GM18507 (cell line): ENCODE measurements at regions not wholly inside any gene's neighbourhood (a gene's known extent, or its start where the extent isn't known, plus 50 kb on each side); places are given as distances from the start of the nearest gene placed in this dataset.
"Not testable (repeated sequence)": the region's sequence is repeated elsewhere in the genome, so short reads cannot be mapped to it uniquely, and the experiment has no call there.

ENCODE experiments used
- DNase-seq: peaks from one replicate; pipeline ENCODE4 v3.0.0; 2011; ENCODE audit warnings: low read depth; ENCODE audit not compliant: insufficient read length; ENCODE audit errors: extremely low spot score
- FAIRE-seq: peaks from 2 replicates; lab custom pipeline; 2011; peaks lifted over from hg19 to GRCh38; lab: Jason Lieb, UNC

GRCh38 chr1:200291106-200291505, 118.7 kb downstream of the ZNF281 start:
- FAIRE-seq (no peak), DNase-seq (no peak)

GRCh38 chr1:200290010-200290685, 119.7 kb downstream of the ZNF281 start:
- DNase-seq, result no peak
- FAIRE-seq, result no peak

GRCh38 chr1:200288226-200288625, 121.6 kb downstream of the ZNF281 start:
- no peak for FAIRE-seq
- DNase-seq, result no peak

- FAIRE-seq, DNase-seq: not testable (repeated sequence)
These were observed 125.6 kb downstream of the ZNF281 start for GRCh38 chr1:200284236-200284635.

- DNase-seq (no peak), FAIRE-seq (no peak)
These were observed 127.2 kb downstream of the ZNF281 start for GRCh38 chr1:200282497-200283122.

GRCh38 chr1:200281201-200281835, 128.5 kb downstream of the ZNF281 start:
- FAIRE-seq (no peak), DNase-seq (no peak)

GRCh38 chr1:200279810-200280411, 129.9 kb downstream of the ZNF281 start:
- DNase-seq (no peak), FAIRE-seq (no peak)

GRCh38 chr1:200275816-200276453, 133.9 kb downstream of the ZNF281 start:
- FAIRE-seq (no peak), DNase-seq (no peak)

GRCh38 chr1:200275415-200275814, 134.4 kb downstream of the ZNF281 start:
- no peak for DNase-seq
- FAIRE-seq, result no peak

- FAIRE-seq (no peak), DNase-seq (no peak)
These were observed 135.7 kb downstream of the ZNF281 start for GRCh38 chr1:200274116-200274515.

- FAIRE-seq, result no peak
These were observed 137.3 kb downstream of the ZNF281 start for GRCh38 chr1:200272481-200273068.

GRCh38 chr1:200269256-200269655, 140.6 kb downstream of the ZNF281 start:
- FAIRE-seq, result no peak
- no peak for DNase-seq

More at GRCh38 chr1:200272481-200273068, 137.3 kb downstream of the ZNF281 start:
- no peak for DNase-seq

- FAIRE-seq, result no peak
- DNase-seq, result no peak
These were observed 141.9 kb downstream of the ZNF281 start for GRCh38 chr1:200267937-200268336.

GRCh38 chr1:200267458-200267857, 142.4 kb downstream of the ZNF281 start:
- FAIRE-seq (no peak), DNase-seq (no peak)

GRCh38 chr1:200266871-200267270, 143.0 kb downstream of the ZNF281 start:
- FAIRE-seq, result no peak
- no peak for DNase-seq

GRCh38 chr1:200265881-200266280, 144.0 kb downstream of the ZNF281 start:
- no peak for FAIRE-seq

GRCh38 chr1:200265104-200265503, 144.7 kb downstream of the ZNF281 start:
- no peak for DNase-seq
- FAIRE-seq, result no peak

More at GRCh38 chr1:200265881-200266280, 144.0 kb downstream of the ZNF281 start:
- DNase-seq, result no peak

- no peak for FAIRE-seq
- no peak for DNase-seq
These were observed 146.6 kb downstream of the ZNF281 start for GRCh38 chr1:200263203-200263602.

GRCh38 chr1:200262326-200262965, 147.4 kb downstream of the ZNF281 start:
- no peak for DNase-seq
- FAIRE-seq, result peak; percentile 74
